ENCODE measurements at regions not wholly inside any gene's neighbourhood (a gene's known extent, or its start where the extent isn't known, plus 50 kb on each side); places are given as distances from the start of the nearest gene placed in this dataset.

DNA sequence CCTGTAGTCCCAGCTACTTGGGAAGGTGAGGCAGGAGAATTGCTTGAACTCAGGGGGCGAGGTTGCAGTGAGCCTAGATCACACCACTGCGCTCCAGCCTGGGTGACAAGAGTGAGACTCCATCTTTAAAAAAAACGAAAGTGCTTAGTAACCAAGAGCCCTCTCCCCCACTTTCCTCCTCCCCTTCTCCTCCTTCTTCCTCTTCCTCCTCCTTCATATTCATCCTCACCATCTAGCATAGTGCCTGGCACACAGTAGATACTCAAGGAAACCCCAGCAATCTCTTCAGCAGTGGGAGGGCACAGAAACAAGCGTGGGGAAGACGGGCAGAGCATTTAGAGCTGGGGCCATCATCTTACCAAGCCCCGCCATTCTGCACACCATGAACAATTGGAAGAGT is 119.4 kb upstream of the SLC45A1 start:
- TF ChIP-seq, protein P1, sequence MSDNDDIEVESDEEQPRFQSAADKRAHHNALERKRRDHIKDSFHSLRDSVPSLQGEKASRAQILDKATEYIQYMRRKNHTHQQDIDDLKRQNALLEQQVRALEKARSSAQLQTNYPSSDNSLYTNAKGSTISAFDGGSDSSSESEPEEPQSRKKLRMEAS (IDR thresholded peaks at IDR 0.05): no peak
- no peak for TF ChIP-seq EP300 (IDR thresholded peaks at IDR 0.05; ENCODE audit: borderline replicate concordance)
- TF ChIP-seq RAD21 (IDR thresholded peaks at IDR 0.05; ENCODE audit: low read depth): no peak
- no peak for TF ChIP-seq CREB1 (IDR thresholded peaks at IDR 0.05; ENCODE audit: low read depth)
- TF ChIP-seq NFIC (IDR thresholded peaks at IDR 0.05): no peak
- no peak for TF ChIP-seq YY1 (IDR thresholded peaks at IDR 0.05; ENCODE audit: low read depth)
- no peak for TF ChIP-seq FOXM1 (IDR thresholded peaks at IDR 0.05; ENCODE audit: borderline replicate concordance, low read depth)
- TF ChIP-seq TAF1 (IDR thresholded peaks at IDR 0.05; ENCODE audit: low read depth): no peak
- TF ChIP-seq EGR1 (IDR thresholded peaks at IDR 0.05): no peak
- TF ChIP-seq TEAD4 (IDR thresholded peaks at IDR 0.05): no peak
- no peak for TF ChIP-seq CEBPB (IDR thresholded peaks at IDR 0.05)

Measured in Ishikawa (cell line).